ENCODE measurements at regions not wholly inside any gene's neighbourhood (a gene's known extent, or its start where the extent isn't known, plus 50 kb on each side); places are given as distances from the start of the nearest gene placed in this dataset.
"Not testable (repeated sequence)": the region's sequence is repeated elsewhere in the genome, so short reads cannot be mapped to it uniquely, and the experiment has no call there.

GRCh38 chr5:98218838-98219237, 554.6 kb upstream of the RGMB start:
- Mint-ChIP-seq H3K36me3 (ENCODE audit: low read depth) (peaks cover 2% of the 10 kb centered on the region), H3K27ac (ENCODE audit: unreplicated experiment) (no peak overlapping the region), H3K27me3 (ENCODE audit: low read depth) (no peaks in the 10 kb centered on the region), H3K9me3 (ENCODE audit: low read depth) (peaks cover 14% of the 10 kb centered on the region), H3K4me3 (ENCODE audit: unreplicated experiment) (no peak overlapping the region), H3K4me1 (ENCODE audit: low read depth) (peaks cover 19% of the 10 kb centered on the region)
- DNase-seq (ENCODE audit: low spot score) = no peak
- TF ChIP-seq CTCF (IDR thresholded peaks at IDR 0.05) = no peak

GRCh38 chr5:98227489-98227888, 546.0 kb upstream of the RGMB start:
- TF ChIP-seq CTCF (IDR thresholded peaks at IDR 0.05) = no peak
- H3K27me3 Mint-ChIP-seq (ENCODE audit: low read depth) = no peaks in the 10 kb centered on the region
- no peaks in the 10 kb centered on the region for H3K4me1 Mint-ChIP-seq (ENCODE audit: low read depth)
- no peak overlapping the region for H3K4me3 Mint-ChIP-seq (ENCODE audit: unreplicated experiment)
- no peak for DNase-seq (ENCODE audit: low spot score)
- H3K27ac Mint-ChIP-seq (ENCODE audit: unreplicated experiment) = no peak overlapping the region
- H3K36me3 Mint-ChIP-seq (ENCODE audit: low read depth) = peaks cover 9% of the 10 kb centered on the region
- peaks cover 53% of the 10 kb centered on the region for H3K9me3 Mint-ChIP-seq (ENCODE audit: low read depth)

- H3K27me3 Mint-ChIP-seq (ENCODE audit: low read depth) = no peaks in the 10 kb centered on the region
- peaks cover 43% of the 10 kb centered on the region for H3K9me3 Mint-ChIP-seq (ENCODE audit: low read depth)
These were observed 542.4 kb upstream of the RGMB start for GRCh38 chr5:98231089-98231488.

GRCh38 chr5:98237794-98238193, 535.7 kb upstream of the RGMB start:
- H3K36me3 Mint-ChIP-seq (ENCODE audit: low read depth) = peaks cover 12% of the 10 kb centered on the region

More at GRCh38 chr5:98231089-98231488, 542.4 kb upstream of the RGMB start:
- Mint-ChIP-seq H3K27ac (ENCODE audit: unreplicated experiment) (no peak overlapping the region), H3K4me3 (ENCODE audit: unreplicated experiment) (no peak overlapping the region), H3K36me3 (ENCODE audit: low read depth) (peaks cover 8% of the 10 kb centered on the region), H3K4me1 (ENCODE audit: low read depth) (no peaks in the 10 kb centered on the region)
- no peak for TF ChIP-seq CTCF (IDR thresholded peaks at IDR 0.05)
- DNase-seq (ENCODE audit: low spot score) = no peak

GRCh38 chr5:98243972-98244371, 529.5 kb upstream of the RGMB start:
- Mint-ChIP-seq H3K4me3 (ENCODE audit: unreplicated experiment) (no peak overlapping the region), H3K9me3 (ENCODE audit: low read depth) (peaks cover 22% of the 10 kb centered on the region), H3K36me3 (ENCODE audit: low read depth) (peaks cover 2% of the 10 kb centered on the region), H3K27me3 (ENCODE audit: low read depth) (no peaks in the 10 kb centered on the region), H3K27ac (ENCODE audit: unreplicated experiment) (no peak overlapping the region), H3K4me1 (ENCODE audit: low read depth) (no peaks in the 10 kb centered on the region)
- TF ChIP-seq CTCF (IDR thresholded peaks at IDR 0.05) = no peak
- no peak for DNase-seq (ENCODE audit: low spot score)

More at GRCh38 chr5:98237794-98238193, 535.7 kb upstream of the RGMB start:
- not testable (repeated sequence) for H3K4me1 Mint-ChIP-seq (ENCODE audit: low read depth); H3K4me3 Mint-ChIP-seq (ENCODE audit: unreplicated experiment); H3K27ac Mint-ChIP-seq (ENCODE audit: unreplicated experiment); H3K27me3 Mint-ChIP-seq (ENCODE audit: low read depth); DNase-seq (ENCODE audit: low spot score)
- peaks cover 52% of the 10 kb centered on the region for H3K9me3 Mint-ChIP-seq (ENCODE audit: low read depth)

GRCh38 chr5:98248949-98249348, 524.5 kb upstream of the RGMB start:
- Mint-ChIP-seq H3K27me3 (ENCODE audit: low read depth) (no peaks in the 10 kb centered on the region), H3K9me3 (ENCODE audit: low read depth) (peaks cover 2% of the 10 kb centered on the region), H3K27ac (ENCODE audit: unreplicated experiment) (no peak overlapping the region), H3K4me3 (ENCODE audit: unreplicated experiment) (no peak overlapping the region), H3K36me3 (ENCODE audit: low read depth) (no peaks in the 10 kb centered on the region), H3K4me1 (ENCODE audit: low read depth) (no peaks in the 10 kb centered on the region)
- DNase-seq (ENCODE audit: low spot score) = no peak
- no peak for TF ChIP-seq CTCF (IDR thresholded peaks at IDR 0.05)

All from chondrocyte (in vitro differentiated cells).